NCI-H1092 (cell line): ENCODE measurements at regions not wholly inside any gene's neighbourhood (a gene's known extent, or its start where the extent isn't known, plus 50 kb on each side); places are given as distances from the start of the nearest gene placed in this dataset.

Experiments
- DNase-seq: peaks from one replicate; lab custom pipeline; 2025; lab: John Stamatoyannopoulos, UW

- no peak for DNase-seq
These were observed 90.2 kb upstream of the SPATS2L start for GRCh38 chr2:200216310-200216709.

GRCh38 chr2:200217320-200217719 is 89.2 kb upstream of the SPATS2L start:
- DNase-seq = no peak

- no peak for DNase-seq
These were observed 87.8 kb upstream of the SPATS2L start for GRCh38 chr2:200218645-200219044.

GRCh38 chr2:200219309-200220113 is 87.0 kb upstream of the SPATS2L start:
- DNase-seq = peak; percentile 2

- no peak for DNase-seq
These were observed 86.2 kb upstream of the SPATS2L start for GRCh38 chr2:200220251-200220650.

- no peak for DNase-seq
These were observed 85.2 kb upstream of the SPATS2L start for GRCh38 chr2:200221055-200221955.

GRCh38 chr2:200222791-200223190 is 83.7 kb upstream of the SPATS2L start:
- no peak for DNase-seq

- no peak for DNase-seq
These were observed 83.2 kb upstream of the SPATS2L start for GRCh38 chr2:200223205-200223784.

- DNase-seq = no peak
These were observed 80.5 kb upstream of the SPATS2L start for GRCh38 chr2:200225951-200226350.

- DNase-seq = no peak
These were observed 79.8 kb upstream of the SPATS2L start for GRCh38 chr2:200226451-200227426.

- no peak for DNase-seq
These were observed 75.8 kb upstream of the SPATS2L start for GRCh38 chr2:200230716-200231115.

- no peak for DNase-seq
These were observed 71.0 kb upstream of the SPATS2L start for GRCh38 chr2:200235533-200235932.

- DNase-seq = no peak
These were observed 67.3 kb upstream of the SPATS2L start for GRCh38 chr2:200239216-200239615.

GRCh38 chr2:200242570-200242969 is 63.9 kb upstream of the SPATS2L start:
- DNase-seq = no peak

GRCh38 chr2:200243441-200243840 is 63.1 kb upstream of the SPATS2L start:
- DNase-seq = no peak

- no peak for DNase-seq
These were observed 62.4 kb upstream of the SPATS2L start for GRCh38 chr2:200244111-200244510.

GRCh38 chr2:200247494-200247893 is 59.0 kb upstream of the SPATS2L start:
- no peak for DNase-seq

GRCh38 chr2:200252265-200253067 is 54.0 kb upstream of the SPATS2L start:
- DNase-seq = no peak

GRCh38 chr2:200253639-200254038 is 52.9 kb upstream of the SPATS2L start:
- DNase-seq = no peak

GRCh38 chr2:200254773-200255172 is 51.7 kb upstream of the SPATS2L start:
- no peak for DNase-seq

GRCh38 chr2:200255549-200255948 is 50.9 kb upstream of the SPATS2L start:
- DNase-seq = no peak
